SK-N-SH (cell line): ENCODE measurements at regions not wholly inside any gene's neighbourhood (a gene's known extent, or its start where the extent isn't known, plus 50 kb on each side); places are given as distances from the start of the nearest gene placed in this dataset.

Experiments
- CTCF ChIA-PET: fragments of 300-600, 350-600 bp; formaldehyde crosslinking; extraction: SDS; loops from one replicate; lab custom pipeline; 2021; lab: Yijun Ruan, JAX
- POLR2A ChIA-PET: fragments of 350-600 bp; sonication (Branson Sonifier 250); formaldehyde crosslinking; extraction: SDS; loops from one replicate; lab custom pipeline; 2020; ENCODE audit warnings: antibody characterized with exemption, inconsistent platforms; lab: Yijun Ruan, JAX
- DNase-seq: peaks from one replicate; pipeline ENCODE4 v3.0.0; 2012
- H2AFZ ChIP-seq: fragments of 200-600 bp; sonication (generic); 2 replicates; pipeline ENCODE4 v1.8.1; 2016; ENCODE audit warnings: antibody characterized with exemption, mild to moderate bottlenecking, low read depth
- H3F3A ChIP-seq: fragments of 200-600 bp; sonication (generic); replicated peaks from 2 replicates; pipeline ENCODE3; 2016; ENCODE audit warnings: antibody characterized with exemption, mild to moderate bottlenecking; ENCODE audit not compliant: insufficient read depth
- H3K27ac ChIP-seq, 2 experiments: fragments of 200-500 bp in 1 of 2; fragments of 200-600 bp in 1 of 2; sonication (Bioruptor generic) in 1 of 2; sonication (generic), shearing (Covaris generic) in 1 of 2; 2 replicates each; pipeline versions ENCODE4 v1.5.1 to v1.6.1; 2014 to 2016; ENCODE audit warnings: low read depth in 2 of 2, inconsistent platforms in 1 of 2, low read length in 1 of 2, mild to moderate bottlenecking in 1 of 2, mixed read lengths in 1 of 2
- H3K27me3 ChIP-seq: fragments of 200-600 bp; sonication (generic), shearing (Covaris generic); 2 replicates; pipeline ENCODE4 v1.6.1; 2016; ENCODE audit warnings: mixed run types; ENCODE audit not compliant: insufficient read depth
- H3K36me3 ChIP-seq, 2 experiments: fragments of 200-500 bp in 1 of 2; fragments of 200-600 bp in 1 of 2; sonication (Bioruptor generic) in 1 of 2; sonication (generic) in 1 of 2; replicated peaks in 1 of 2; 2 replicates each; pipeline versions ENCODE3 to v1.5.1; 2014 to 2016; ENCODE audit warnings: low read length in 1 of 2, mild to moderate bottlenecking in 1 of 2; ENCODE audit not compliant: insufficient read depth in 2 of 2, control insufficient read depth in 1 of 2
- H3K4me1 ChIP-seq, 2 experiments: fragments of 200-500 bp in 1 of 2; fragments of 200-600 bp in 1 of 2; sonication (Bioruptor generic) in 1 of 2; sonication (generic), shearing (Covaris generic) in 1 of 2; 2 replicates each; pipeline versions ENCODE4 v1.5.1 to v1.6.1; 2014 to 2016; ENCODE audit warnings: low read depth in 1 of 2, low read length in 1 of 2, mixed run types in 1 of 2; ENCODE audit not compliant: insufficient read depth in 2 of 2, control insufficient read depth in 1 of 2
- H3K4me2 ChIP-seq: fragments of 200-600 bp; sonication (generic), shearing (Covaris generic); 2 replicates; pipeline ENCODE4 v1.6.1; 2017; ENCODE audit warnings: mixed run types
- H3K4me3 ChIP-seq, 2 experiments: fragments of 200-500 bp in 1 of 2; fragments of 200-600 bp in 1 of 2; sonication (Bioruptor generic) in 1 of 2; sonication (generic), shearing (Covaris generic) in 1 of 2; 2 replicates each; pipeline versions ENCODE4 v1.5.1 to v1.8.1; 2014 to 2016; ENCODE audit warnings: low read depth in 2 of 2, inconsistent platforms in 1 of 2, low read length in 1 of 2, mild to moderate bottlenecking in 1 of 2, mixed read lengths in 1 of 2, moderate library complexity in 1 of 2
- H3K79me2 ChIP-seq: fragments of 200-600 bp; sonication (generic); 2 replicates; pipeline ENCODE4 v1.8.1; 2017; ENCODE audit warnings: mild to moderate bottlenecking; ENCODE audit not compliant: insufficient read depth
- H3K9ac ChIP-seq: fragments of 200-600 bp; sonication (generic); 2 replicates; pipeline ENCODE4 v1.6.1; 2017; ENCODE audit warnings: mixed run types
- H3K9me2 ChIP-seq: fragments of 200-600 bp; sonication (generic); 2 replicates; pipeline ENCODE4 v1.6.1; 2017; ENCODE audit warnings: mixed run types
- H3K9me3 ChIP-seq: fragments of 200-600 bp; sonication (generic); 2 replicates; pipeline ENCODE4 v1.6.1; 2017; ENCODE audit warnings: mixed run types, mild to moderate bottlenecking, moderate library complexity
- H4K20me1 ChIP-seq: fragments of 200-600 bp; sonication (generic); 2 replicates; pipeline ENCODE4 v1.6.1; 2017; ENCODE audit warnings: mild to moderate bottlenecking, mixed run types; ENCODE audit not compliant: insufficient read depth
- EP300 ChIP-seq, 2 experiments: IDR thresholded peaks; 2 replicates each; pipeline versions ENCODE4 v1.4.0 to v1.6.1; 2012; ENCODE audit warnings: borderline replicate concordance in 1 of 2, low read depth in 1 of 2, low read length in 1 of 2
- GATA2 ChIP-seq: sonication (generic); formaldehyde crosslinking; IDR thresholded peaks from 2 replicates; pipeline ENCODE4 v1.5.0; 2020; ENCODE audit warnings: mild to moderate bottlenecking, missing genetic modification reagents
- IRF3 ChIP-seq: fragments of 150-350 bp; IDR thresholded peaks from 2 replicates; pipeline ENCODE4 v1.6.1; 2016; ENCODE audit warnings: mild to moderate bottlenecking, low read depth, low read length
- JUND ChIP-seq: IDR thresholded peaks from 2 replicates; pipeline ENCODE4 v1.4.0; 2012
- MEF2A ChIP-seq: IDR thresholded peaks from 2 replicates; pipeline ENCODE4 v1.4.0; 2012; ENCODE audit warnings: low read depth, borderline replicate concordance
- MXI1 ChIP-seq: IDR thresholded peaks from 2 replicates; pipeline ENCODE4 v1.6.1; 2012; ENCODE audit warnings: mild to moderate bottlenecking, low read depth, low read length, improper control_type of control experiment
- NFIC ChIP-seq: IDR thresholded peaks from 2 replicates; pipeline ENCODE4 v1.4.0; 2012; ENCODE audit warnings: borderline replicate concordance
- PBX3 ChIP-seq: IDR thresholded peaks from 2 replicates; pipeline ENCODE4; 2012
- POLR2AphosphoS5 ChIP-seq: IDR thresholded peaks from 2 replicates; pipeline ENCODE4 v1.6.1; 2012; ENCODE audit warnings: low read depth, low read length
- REST ChIP-seq: IDR thresholded peaks from 2 replicates; pipeline ENCODE4 v1.6.1; 2012; ENCODE audit warnings: mild to moderate bottlenecking, low read depth, low read length, moderate library complexity
- RXRA ChIP-seq: IDR thresholded peaks from 2 replicates; pipeline ENCODE4 v1.4.0; 2012; ENCODE audit warnings: low read depth, mild to moderate bottlenecking, borderline replicate concordance
- SIN3A ChIP-seq: IDR thresholded peaks from 2 replicates; pipeline ENCODE4 v1.6.1; 2012; ENCODE audit warnings: low read depth, mild to moderate bottlenecking, low read length, moderate library complexity, borderline replicate concordance
- TAF1 ChIP-seq: IDR thresholded peaks from 2 replicates; pipeline ENCODE4 v1.6.1; 2012; ENCODE audit warnings: low read depth, mild to moderate bottlenecking, low read length, moderate library complexity, borderline replicate concordance
- TEAD4 ChIP-seq: IDR thresholded peaks from 2 replicates; pipeline ENCODE4 v1.4.0; 2012; ENCODE audit warnings: mild to moderate bottlenecking, borderline replicate concordance; ENCODE audit not compliant: insufficient read depth
- USF2 ChIP-seq: fragments of 150-350 bp; IDR thresholded peaks from 2 replicates; pipeline ENCODE4 v1.6.1; 2017; ENCODE audit warnings: antibody characterized with exemption, low read length, low read depth, borderline replicate concordance
- ZBTB33 ChIP-seq: IDR thresholded peaks from 2 replicates; pipeline ENCODE4 v1.4.0; 2012; ENCODE audit warnings: low read depth, borderline replicate concordance
- WGBS: methylation state at CpG from one replicate; pipeline ENCODE4 v1.1.6; 2017; ENCODE audit warnings: low lambda C conversion rate; 5-methylcytosine and 5-hydroxymethylcytosine counted together

- Histone ChIP-seq H3K4me3 (no peak overlapping the region), H3F3A (no peaks in the 10 kb centered on the region), H3K4me2 (no peak overlapping the region), H3K27me3 (no peaks in the 10 kb centered on the region), H3K9ac (no peak overlapping the region), H3K79me2 (no peaks in the 10 kb centered on the region), H2AFZ (no peak overlapping the region), H3K4me1 (no peaks in the 10 kb centered on the region), H4K20me1 (no peaks in the 10 kb centered on the region), H3K36me3 (no peaks in the 10 kb centered on the region), H3K27ac (no peak overlapping the region), H3K9me2 (no peaks in the 10 kb centered on the region), H3K9me3 (no peaks in the 10 kb centered on the region)
- 69% methylated on average over 4 of the region's 4 CpGs for WGBS
- TF ChIP-seq TEAD4, result no peak
- no peak for TF ChIP-seq JUND
- TF ChIP-seq MEF2A, result no peak
- TF ChIP-seq ZBTB33, result no peak
- no peak for TF ChIP-seq EP300 (IDR thresholded peaks at IDR 0.05; ENCODE audit: borderline replicate concordance in 1 of 2, low read depth in 1 of 2, low read length in 1 of 2)
- TF ChIP-seq POLR2AphosphoS5, result no peak
- TF ChIP-seq IRF3, result no peak
- no peak for TF ChIP-seq REST
- no peak for TF ChIP-seq MXI1
- TF ChIP-seq USF2, result no peak
- no peak for TF ChIP-seq GATA2
- TF ChIP-seq RXRA, result no peak
- no peak for TF ChIP-seq TAF1
- TF ChIP-seq NFIC, result no peak
- TF ChIP-seq SIN3A, result no peak
- no peak for TF ChIP-seq PBX3
- ChIA-PET CTCF (no interaction called here), POLR2A (no interaction called here)
- DNase-seq, result no peak
Measured at GRCh38 chr12:127565241-127565640, 701.7 kb upstream of the TMEM132C start.
